Kidney (tissue), 13 donors: ENCODE measurements at regions not wholly inside any gene's neighbourhood (a gene's known extent, or its start where the extent isn't known, plus 50 kb on each side); places are given as distances from the start of the nearest gene placed in this dataset.
A peak's percentile ranks its signal among the peaks of the same experiment; 100 is the strongest.

ENCODE experiments used
- DNase-seq, 5 donors: peaks; one replicate each; pipeline ENCODE4 v3.0.0-alpha.2; 2013 to 2020
- FAIRE-seq: peaks from 2 replicates; lab custom pipeline; 2012; peaks lifted over from hg19 to GRCh38; lab: Jason Lieb, UNC
- H3K27ac ChIP-seq, 2 donors: one replicate each; pipeline ENCODE4 v1.7.0; 2013; ENCODE audit warnings: low read depth in 2 of 2, low read length in 2 of 2, inconsistent platforms in 1 of 2
- H3K27me3 ChIP-seq: one replicate; pipeline ENCODE4 v1.7.1; 2013; ENCODE audit warnings: low read length, inconsistent platforms; ENCODE audit not compliant: control insufficient read depth, insufficient read depth
- H3K36me3 ChIP-seq, 3 donors: one replicate each; pipeline versions ENCODE4 v1.7.0 to v1.7.1; 2013; ENCODE audit warnings: low read length in 3 of 3, control low read depth in 1 of 3, inconsistent platforms in 1 of 3; ENCODE audit not compliant: insufficient read depth in 3 of 3, control insufficient read depth in 2 of 3
- H3K4me1 ChIP-seq, 3 donors: one replicate each; pipeline versions ENCODE4 v1.7.0 to v1.7.1; 2013; ENCODE audit warnings: low read length in 3 of 3, inconsistent platforms in 1 of 3, low read depth in 1 of 3; ENCODE audit not compliant: control insufficient read depth in 2 of 3, insufficient read depth in 2 of 3
- H3K4me3 ChIP-seq, 3 donors: one replicate each; pipeline versions ENCODE4 v1.7.0 to v1.8.1; 2013; ENCODE audit warnings: low read length in 3 of 3, control low read depth in 1 of 3, inconsistent platforms in 1 of 3
- H3K9ac ChIP-seq, 3 donors: one replicate each; pipeline versions ENCODE4 v1.7.0 to v1.7.1; 2013; ENCODE audit warnings: low read length in 3 of 3, control low read depth in 1 of 3, inconsistent platforms in 1 of 3
- H3K9me3 ChIP-seq, 3 donors: one replicate each; pipeline versions ENCODE4 v1.7.0 to v1.7.1; 2013; ENCODE audit warnings: low read length in 3 of 3, control low read depth in 1 of 3, inconsistent platforms in 1 of 3; ENCODE audit not compliant: control insufficient read depth in 2 of 3, insufficient read depth in 1 of 3
- CTCF ChIP-seq: IDR thresholded peaks from 3 replicates; pipeline ENCODE4 v1.5.1; 2012; ENCODE audit warnings: mild to moderate bottlenecking, moderate library complexity, borderline replicate concordance; ENCODE audit not compliant: insufficient read depth; ENCODE audit errors: extremely low read depth
- intact Hi-C: fragments of 100-400 bp; cut with DNase I; formaldehyde crosslinking; loops from one replicate; pipeline ENCODE4 v1.11.1; 2022
- donor health status: control.
- donor health status: control.
- donor health status: control.
- donor health status: control.
- donor health status: control.
- donor health status: DM: yes; HTN: yes; CAD: no.
- donor health status: Normal renal cell carcinoma (clear cell type).

GRCh38 chr1:147080006-147080661, 92.1 kb downstream of the PRKAB2 start:
- Histone ChIP-seq H3K27me3 (peaks cover 78% of the 10 kb centered on the region), H3K4me3 (no peak overlapping the region)

DNA sequence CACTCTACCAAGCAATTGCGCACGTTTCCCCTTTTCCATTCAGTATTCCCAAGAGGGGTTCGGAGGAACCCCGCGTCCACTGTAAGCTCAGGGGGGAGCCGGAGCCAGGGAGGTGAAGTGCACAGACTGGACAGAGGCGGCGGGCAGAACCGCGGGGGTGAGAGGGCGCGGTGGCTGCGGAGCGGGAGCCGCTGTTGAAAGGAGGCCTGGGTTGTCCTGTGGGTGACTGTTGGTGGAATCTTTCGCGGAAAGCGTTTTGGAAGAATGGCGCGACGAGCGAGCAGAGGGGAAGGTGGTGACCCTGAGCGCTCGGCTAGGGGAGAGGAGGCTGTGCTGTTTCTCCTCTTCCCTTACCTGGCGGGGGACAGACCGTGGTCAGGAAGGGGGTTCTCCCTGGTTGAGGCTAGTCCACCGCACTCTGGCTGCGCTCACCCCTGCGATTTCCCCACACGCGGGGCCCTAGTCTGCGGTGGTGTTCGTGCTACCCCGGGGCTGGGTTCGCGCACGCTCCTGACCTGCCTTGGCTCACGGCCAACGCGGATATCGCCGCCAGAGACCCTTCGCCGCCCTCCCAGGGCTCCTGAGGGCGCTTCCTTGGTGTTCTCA, 92.8 kb downstream of the PRKAB2 start:
- no peak overlapping the region for H3K27ac ChIP-seq
- H3K4me1 ChIP-seq = peaks cover 0 to 6% (median 0%) of the 10 kb centered on the region in 3 donors
- DNase-seq = peak; percentile 12 to 62 (median 17)
- intact Hi-C loops = no loop called here
- no peak overlapping the region for H3K4me3 ChIP-seq
- H3K36me3 ChIP-seq = no peaks in the 10 kb centered on the region
- H3K9ac ChIP-seq = no peak overlapping the region
- FAIRE-seq = no peak
- no peak for TF ChIP-seq CTCF
- no peaks in the 10 kb centered on the region for H3K9me3 ChIP-seq
- H3K27me3 ChIP-seq = peaks cover 81% of the 10 kb centered on the region

More at GRCh38 chr1:147080006-147080661, 92.1 kb downstream of the PRKAB2 start:
- Histone ChIP-seq H3K4me1 (peaks cover 0 to 9% (median 0%) of the 10 kb centered on the region in 3 donors), H3K9me3 (no peaks in the 10 kb centered on the region), H3K27ac (no peak overlapping the region), H3K9ac (no peak overlapping the region), H3K36me3 (no peaks in the 10 kb centered on the region)
- no peak for FAIRE-seq
- DNase-seq = peak; percentile 45 to 64 (median 49)
- TF ChIP-seq CTCF = no peak
- intact Hi-C loops = no loop called here

DNA sequence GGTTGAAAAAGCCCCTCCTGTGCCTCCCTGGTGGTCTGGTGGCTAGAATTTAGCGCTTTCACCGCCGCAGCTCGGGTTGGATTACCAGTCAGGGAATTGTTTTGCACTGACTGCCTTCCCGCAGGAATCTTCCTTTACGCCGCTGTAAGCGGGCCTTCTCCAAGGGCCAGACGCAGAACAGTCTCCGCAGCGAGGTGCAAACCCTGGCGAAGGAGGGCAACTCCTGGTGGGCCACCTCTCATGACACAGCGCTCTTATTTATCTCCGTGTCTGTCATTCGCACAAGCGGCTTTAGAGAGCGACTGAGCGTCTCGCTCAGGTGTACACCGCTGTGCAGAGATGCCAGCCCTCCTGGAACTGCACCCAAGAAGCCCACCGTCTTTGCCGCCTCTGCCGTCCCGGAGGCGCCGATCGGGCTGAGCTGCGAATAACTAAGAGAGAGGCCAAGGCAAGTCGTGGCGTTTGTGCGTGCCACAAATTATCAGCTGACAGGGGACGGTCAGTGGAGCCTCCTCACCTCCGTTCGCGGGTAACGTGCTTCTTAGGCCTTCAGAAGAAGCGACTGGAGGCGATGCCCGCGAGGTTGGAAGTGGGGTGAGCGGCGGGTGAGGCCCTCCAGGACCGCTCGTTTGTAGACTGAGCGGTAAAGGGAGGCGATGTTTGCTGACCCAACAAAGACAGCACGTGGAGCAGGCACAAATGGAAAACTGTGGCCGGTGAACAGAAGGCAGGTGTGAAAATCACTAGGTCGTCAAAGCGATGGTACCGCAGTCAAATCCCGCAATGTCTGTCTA, 93.5 kb downstream of the PRKAB2 start:
- H3K4me3 ChIP-seq = no peak overlapping the region
- H3K27me3 ChIP-seq = peaks cover 79% of the 10 kb centered on the region
- H3K27ac ChIP-seq = no peak overlapping the region
- DNase-seq (peak; percentile 11 to 57 (median 38)), FAIRE-seq (no peak)
- H3K9me3 ChIP-seq = no peaks in the 10 kb centered on the region
- peaks cover 0 to 3% (median 0%) of the 10 kb centered on the region in 3 donors for H3K4me1 ChIP-seq
- intact Hi-C loops = no loop called here
- H3K36me3 ChIP-seq = no peaks in the 10 kb centered on the region
- no peak for TF ChIP-seq CTCF
- H3K9ac ChIP-seq = no peak overlapping the region
